SKM-1 (cell line): ENCODE measurements at regions not wholly inside any gene's neighbourhood (a gene's known extent, or its start where the extent isn't known, plus 50 kb on each side); places are given as distances from the start of the nearest gene placed in this dataset.
"Not testable (repeated sequence)": the region's sequence is repeated elsewhere in the genome, so short reads cannot be mapped to it uniquely, and the experiment has no call there.

Experiments used
- DNase-seq: peaks from one replicate; lab custom pipeline; 2025; ENCODE audit not compliant: unreplicated experiment; lab: John Stamatoyannopoulos, UW

- DNase-seq, result no peak
These were observed 52.7 kb upstream of the CRIM1 start for GRCh38 chr2:36302911-36303310.

GRCh38 chr2:36301843-36302242 lies 53.7 kb upstream of the CRIM1 start:
- DNase-seq, result no peak

- no peak for DNase-seq
These were observed 54.9 kb upstream of the CRIM1 start for GRCh38 chr2:36300697-36301096.

GRCh38 chr2:36296798-36297197 lies 58.8 kb upstream of the CRIM1 start:
- DNase-seq, result no peak

GRCh38 chr2:36294316-36294721 lies 61.3 kb upstream of the CRIM1 start:
- DNase-seq, result no peak

- DNase-seq, result no peak
These were observed 65.2 kb upstream of the CRIM1 start for GRCh38 chr2:36290306-36290856.

- no peak for DNase-seq
These were observed 65.8 kb upstream of the CRIM1 start for GRCh38 chr2:36289731-36290130.

GRCh38 chr2:36287363-36288275 lies 68.0 kb upstream of the CRIM1 start:
- DNase-seq, result no peak

GRCh38 chr2:36279506-36279905 lies 76.1 kb upstream of the CRIM1 start:
- not testable (repeated sequence) for DNase-seq

- no peak for DNase-seq
These were observed 77.6 kb upstream of the CRIM1 start for GRCh38 chr2:36277881-36278523.

- DNase-seq, result no peak
These were observed 78.3 kb upstream of the CRIM1 start for GRCh38 chr2:36277146-36277808.

GRCh38 chr2:36271266-36271665 lies 84.3 kb upstream of the CRIM1 start:
- no peak for DNase-seq

GRCh38 chr2:36270758-36271157 lies 84.8 kb upstream of the CRIM1 start:
- no peak for DNase-seq

- DNase-seq, result no peak
These were observed 88.4 kb upstream of the CRIM1 start for GRCh38 chr2:36267194-36267593.

GRCh38 chr2:36266536-36267121 lies 88.9 kb upstream of the CRIM1 start:
- DNase-seq, result no peak

GRCh38 chr2:36262581-36262980 lies 93.0 kb upstream of the CRIM1 start:
- DNase-seq, result no peak

GRCh38 chr2:36255863-36256262 lies 99.7 kb upstream of the CRIM1 start:
- no peak for DNase-seq

- no peak for DNase-seq
These were observed 102.5 kb upstream of the CRIM1 start for GRCh38 chr2:36253086-36253485.

GRCh38 chr2:36246320-36246990 lies 109.1 kb upstream of the CRIM1 start:
- DNase-seq, result peak; percentile 48

GRCh38 chr2:36245651-36246050 lies 109.9 kb upstream of the CRIM1 start:
- peak; percentile 37 for DNase-seq

- DNase-seq, result no peak
These were observed 117.5 kb upstream of the CRIM1 start for GRCh38 chr2:36238106-36238505.
